NCI-H2196 treated with DMSO at 0.1 percent for 48 hours (cell line): ENCODE measurements at regions not wholly inside any gene's neighbourhood (a gene's known extent, or its start where the extent isn't known, plus 50 kb on each side); places are given as distances from the start of the nearest gene placed in this dataset.

ENCODE experiments used
- DNase-seq: peaks from one replicate; lab custom pipeline; 2025; ENCODE audit not compliant: unreplicated experiment; lab: John Stamatoyannopoulos, UW

DNA sequence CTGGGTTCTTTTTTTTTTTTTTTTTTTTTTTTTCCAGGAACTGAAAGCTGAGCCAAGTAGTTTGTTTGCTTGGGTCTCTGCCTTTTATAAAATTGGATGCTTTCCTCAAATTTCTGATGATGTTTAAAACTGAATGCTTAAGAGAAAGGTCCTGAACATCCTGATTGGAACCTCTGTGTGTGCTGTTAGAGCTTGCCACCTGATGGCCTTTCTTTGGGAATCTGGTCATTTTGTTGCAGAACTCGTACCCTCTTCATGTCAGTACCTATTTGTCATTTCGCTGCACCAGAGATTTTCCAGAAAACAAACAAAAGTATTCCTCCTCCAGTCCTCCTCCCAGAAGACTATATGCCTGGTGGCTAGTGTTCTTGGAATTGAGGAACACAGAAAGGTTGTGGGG, 81.2 kb upstream of the KLF12 start:
- DNase-seq = no peak

DNA sequence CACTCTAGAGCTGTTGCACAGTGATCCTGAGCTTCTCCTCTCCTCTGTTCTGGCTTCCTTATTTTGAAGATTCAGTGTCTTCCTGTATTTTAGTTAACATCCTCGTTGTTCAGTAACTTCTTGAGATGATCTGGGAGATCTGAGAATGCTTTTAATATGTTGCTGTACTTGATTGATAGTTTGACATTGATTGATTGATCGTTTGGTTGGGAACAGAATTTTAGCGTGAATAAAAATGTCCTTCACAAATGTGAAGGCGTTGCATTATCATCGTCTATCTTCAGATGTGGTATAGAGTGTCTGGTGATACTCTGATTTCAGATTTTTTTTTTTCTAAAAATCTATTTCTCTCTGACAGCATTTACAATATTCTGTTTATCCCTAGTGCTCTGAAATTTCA, 80.1 kb upstream of the KLF12 start:
- DNase-seq = no peak

DNA sequence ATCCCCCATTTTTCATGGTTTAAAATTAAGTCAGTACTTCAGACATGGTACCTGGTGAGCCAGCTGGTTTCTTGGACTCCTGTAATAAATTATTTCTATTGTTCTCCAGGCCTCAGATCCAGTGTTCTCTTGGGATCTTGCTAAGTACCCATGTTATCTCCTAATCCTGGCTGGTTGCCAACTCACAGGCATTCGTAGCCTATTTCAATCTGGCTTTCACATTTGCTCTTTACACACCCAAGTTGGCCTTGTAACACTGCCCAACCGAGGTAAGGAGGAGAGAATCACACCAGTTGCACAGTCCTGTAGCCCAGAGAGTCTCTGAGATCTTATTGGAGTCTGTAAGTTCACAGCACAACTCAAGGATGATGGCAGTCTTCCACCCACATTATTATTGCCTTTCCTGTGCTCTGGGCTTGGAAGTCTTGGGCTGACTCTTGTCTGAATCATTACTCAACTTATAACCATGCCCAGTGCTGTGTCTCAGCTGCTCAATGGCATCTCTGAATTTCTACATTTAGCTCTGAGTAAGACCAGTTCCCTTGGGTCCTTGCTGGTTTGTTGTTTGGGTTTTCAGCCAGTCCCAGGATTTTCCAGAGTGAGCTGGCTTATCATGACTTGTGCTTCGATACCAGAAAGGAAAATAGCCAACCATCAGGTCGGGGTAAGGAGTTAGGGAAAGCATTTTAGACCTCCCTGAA, 76.6 kb upstream of the KLF12 start:
- no peak for DNase-seq

DNA sequence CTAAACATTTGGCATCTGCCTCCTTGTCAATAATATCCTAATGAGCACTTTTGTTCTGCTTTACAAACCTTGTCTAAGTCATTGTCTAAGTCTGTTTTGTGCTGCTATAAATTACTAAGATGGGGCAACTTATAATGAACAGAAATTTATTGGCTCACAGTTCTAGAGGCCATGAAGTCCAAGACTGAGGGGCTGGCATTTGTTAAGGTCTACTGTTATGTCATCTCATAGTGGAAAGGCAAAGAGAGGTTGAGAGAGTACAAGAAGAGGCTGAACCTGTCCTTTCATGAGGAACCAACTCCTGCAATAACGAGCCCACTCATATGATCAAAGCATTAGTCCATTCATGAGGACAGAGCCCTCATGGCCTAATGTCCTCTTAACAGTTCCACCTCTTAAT, 72.7 kb upstream of the KLF12 start:
- no peak for DNase-seq

DNA sequence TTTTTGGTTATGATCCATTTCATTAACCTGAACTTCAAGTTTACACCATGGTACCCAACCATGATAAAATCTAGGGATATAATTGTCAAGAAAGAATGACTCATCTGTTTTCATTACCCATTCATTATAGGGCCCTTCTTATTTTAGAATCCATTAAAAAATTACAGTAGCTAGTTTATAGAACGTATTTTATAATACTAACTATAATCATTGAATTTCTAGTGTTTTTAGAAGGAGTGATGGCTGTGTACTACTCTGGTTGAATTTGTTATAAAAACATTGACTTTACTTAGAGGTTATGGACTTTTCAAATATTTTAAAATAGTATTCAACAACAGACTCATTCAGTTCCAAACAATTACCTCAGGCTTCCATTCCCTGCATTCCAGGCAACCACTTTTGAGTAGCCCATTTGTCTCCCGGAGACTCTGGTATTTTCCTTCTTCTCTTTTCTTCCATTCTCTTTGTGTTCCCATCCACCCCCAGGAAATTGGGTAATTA, 71.9 kb upstream of the KLF12 start:
- DNase-seq = no peak

DNA sequence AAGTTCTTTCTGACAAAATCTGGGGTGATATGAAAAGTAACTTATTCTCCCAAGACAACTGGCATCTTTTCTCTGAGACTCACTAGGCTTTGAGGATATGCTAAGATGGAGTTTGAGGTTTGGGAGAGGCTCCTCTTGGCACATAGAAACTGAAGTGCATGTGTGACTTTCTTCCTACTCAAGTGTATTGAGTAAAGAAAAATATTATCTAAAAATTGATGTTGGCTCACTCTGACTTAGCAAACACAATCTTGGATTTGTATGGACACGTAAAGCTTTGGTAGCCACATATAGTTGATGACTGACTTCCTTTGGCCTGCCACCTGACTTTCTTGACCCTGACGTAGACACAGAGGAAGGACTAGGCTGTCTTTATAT, 71.1 kb upstream of the KLF12 start:
- no peak for DNase-seq

DNA sequence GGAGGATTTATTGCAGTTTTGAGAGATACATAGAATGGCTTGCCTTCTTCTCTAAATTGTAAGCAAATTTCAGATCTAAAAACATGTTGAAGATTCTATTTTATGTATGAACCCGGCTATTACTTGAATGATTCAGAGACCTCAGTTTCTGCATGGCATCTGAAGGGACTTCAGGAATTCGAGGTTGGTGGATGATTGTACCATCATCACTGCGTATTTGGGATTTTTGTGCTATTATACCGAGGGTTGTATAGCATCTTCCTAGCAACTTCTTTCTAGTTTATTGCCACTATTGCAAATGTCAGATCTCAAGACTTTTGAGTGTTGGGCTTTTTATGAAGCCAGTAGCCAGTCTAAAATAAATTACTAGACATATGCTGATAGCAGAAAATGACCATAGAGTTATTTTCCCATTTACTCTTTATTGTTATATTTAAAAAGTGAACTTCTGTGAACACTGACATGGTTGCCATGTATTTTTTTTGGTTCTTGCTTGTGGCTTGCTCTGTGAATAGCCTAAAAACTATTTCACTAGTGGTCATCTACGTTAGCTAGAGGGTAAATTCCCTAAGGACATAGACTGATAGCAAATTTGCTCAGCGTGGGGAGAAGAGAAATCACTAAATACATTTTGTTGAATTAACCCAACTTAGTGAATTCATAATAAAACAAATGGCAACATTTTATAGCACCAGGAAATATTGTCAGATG, 70.6 kb upstream of the KLF12 start:
- no peak for DNase-seq

DNA sequence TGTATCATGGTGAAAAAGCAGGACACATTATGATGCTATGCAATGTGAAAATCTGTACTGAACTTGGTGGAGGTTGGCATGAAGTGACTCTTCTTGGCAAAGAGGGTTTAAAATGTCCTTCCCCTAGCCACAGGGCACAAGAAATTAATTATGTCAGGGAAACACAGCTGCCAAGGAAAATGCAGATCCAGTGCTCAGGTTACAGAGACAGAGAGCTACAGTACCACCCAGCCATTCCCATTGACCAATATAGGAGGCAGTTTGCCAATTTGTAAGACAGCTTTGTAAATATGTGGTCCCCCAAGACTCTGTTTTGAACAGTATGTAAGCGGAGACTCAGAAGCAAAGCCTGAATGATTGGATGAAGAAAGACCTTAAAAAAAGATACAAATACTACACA, 69.4 kb upstream of the KLF12 start:
- DNase-seq = no peak

DNA sequence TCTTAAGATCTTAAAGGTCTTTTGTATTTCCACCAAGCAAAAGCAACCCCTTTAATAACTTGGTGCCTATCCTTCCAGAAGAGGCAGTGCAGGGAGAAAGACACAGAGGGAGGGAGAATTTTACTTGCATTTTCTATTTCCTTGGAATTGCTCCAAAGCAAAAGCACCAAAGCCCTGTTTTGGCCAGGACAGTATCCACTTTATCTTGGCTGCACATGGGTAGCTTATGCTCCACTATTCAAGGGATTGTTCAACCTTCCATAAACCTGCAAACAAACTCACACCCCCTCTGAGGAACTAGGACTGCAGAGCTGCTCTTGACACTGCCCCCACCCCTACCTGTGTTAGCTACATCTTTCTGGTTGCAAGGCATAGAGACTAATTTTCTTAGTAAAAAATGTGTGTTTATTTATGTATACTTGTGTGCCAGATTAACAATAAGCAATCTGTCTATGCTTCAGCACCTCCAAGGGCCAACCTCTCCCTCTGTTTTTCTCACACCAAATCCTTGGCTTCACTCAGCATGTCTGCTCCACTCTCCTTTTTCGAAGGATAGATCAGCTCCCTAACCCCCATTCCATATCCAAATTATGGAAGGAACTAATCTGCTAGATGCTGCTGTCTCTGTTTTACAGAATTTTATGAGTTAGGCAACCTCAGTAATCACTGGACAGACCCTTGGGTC, 68.1 kb upstream of the KLF12 start:
- DNase-seq = no peak

DNA sequence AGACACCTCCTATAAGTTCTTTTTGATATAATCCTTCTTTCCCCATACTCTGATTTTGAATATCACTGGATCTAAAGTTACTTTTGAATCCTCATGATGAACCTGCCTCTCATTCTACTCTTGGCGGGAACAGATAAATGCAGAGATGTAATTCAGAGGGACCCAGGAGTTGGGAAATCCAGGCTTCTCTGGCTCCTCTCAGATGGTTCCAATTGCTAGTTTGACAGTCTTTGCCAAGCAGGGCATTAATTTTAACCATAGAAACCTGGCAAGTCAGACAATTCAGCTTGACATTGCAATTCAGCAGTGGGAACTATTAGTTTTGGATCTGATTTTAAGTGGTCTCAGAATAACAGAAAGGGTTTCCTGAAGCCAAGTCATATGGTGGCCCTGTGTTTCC, 67.3 kb upstream of the KLF12 start:
- DNase-seq = no peak

DNA sequence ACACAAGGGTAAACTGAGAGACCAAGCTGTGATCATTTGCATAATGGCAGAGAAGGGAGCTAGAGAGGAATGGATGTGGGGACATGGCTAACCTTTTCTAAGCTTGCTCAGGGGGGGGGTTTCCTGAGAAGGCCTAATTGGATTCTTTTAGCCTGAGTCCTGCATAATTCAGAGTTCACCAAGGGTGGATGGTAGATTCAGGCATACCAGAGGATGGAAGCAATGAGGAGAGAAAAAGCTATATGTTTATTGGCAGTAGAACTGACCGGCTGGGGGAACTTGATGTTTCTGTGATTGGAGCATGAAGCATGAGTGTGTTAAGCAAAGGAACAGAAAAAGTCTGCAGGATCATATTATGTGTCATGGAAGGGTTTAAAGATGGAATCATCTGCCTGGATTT, 65.9 kb upstream of the KLF12 start:
- DNase-seq = no peak

DNA sequence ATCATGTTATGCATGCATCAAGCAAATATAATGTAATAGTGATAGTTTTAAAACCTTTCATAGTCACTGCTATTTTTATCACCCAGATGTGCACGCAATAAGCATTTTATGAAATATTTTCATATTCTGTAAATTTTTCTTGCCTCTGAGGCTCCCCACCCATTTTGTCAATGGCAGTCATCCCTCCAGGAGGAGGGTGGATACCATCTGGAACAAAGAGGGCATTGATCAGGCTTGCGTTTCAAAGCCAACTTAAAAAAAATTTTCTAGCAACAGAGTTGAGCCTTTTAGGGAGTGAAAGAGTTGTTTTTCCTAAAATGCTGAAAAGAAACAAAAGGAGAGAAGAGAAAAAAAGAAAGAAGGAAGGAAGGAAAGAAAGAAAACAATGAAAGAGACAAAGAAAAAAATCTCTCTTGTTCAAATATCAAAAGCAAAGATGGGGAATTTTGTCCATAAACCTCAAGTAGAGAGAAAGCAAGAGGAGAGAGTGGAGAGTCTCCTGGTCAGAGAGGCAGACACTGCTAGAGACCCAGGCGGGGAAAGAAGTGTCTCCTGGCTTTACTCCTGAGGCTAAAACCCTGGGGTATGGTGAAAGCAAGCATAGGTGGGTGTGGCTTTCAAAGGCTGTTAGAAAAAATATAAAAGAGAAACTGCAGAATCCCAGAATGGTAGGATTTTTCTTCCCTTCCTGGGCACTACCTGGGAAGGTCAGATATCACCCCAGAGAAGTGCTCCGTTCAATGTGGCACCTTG, 63.6 kb upstream of the KLF12 start:
- DNase-seq = no peak

DNA sequence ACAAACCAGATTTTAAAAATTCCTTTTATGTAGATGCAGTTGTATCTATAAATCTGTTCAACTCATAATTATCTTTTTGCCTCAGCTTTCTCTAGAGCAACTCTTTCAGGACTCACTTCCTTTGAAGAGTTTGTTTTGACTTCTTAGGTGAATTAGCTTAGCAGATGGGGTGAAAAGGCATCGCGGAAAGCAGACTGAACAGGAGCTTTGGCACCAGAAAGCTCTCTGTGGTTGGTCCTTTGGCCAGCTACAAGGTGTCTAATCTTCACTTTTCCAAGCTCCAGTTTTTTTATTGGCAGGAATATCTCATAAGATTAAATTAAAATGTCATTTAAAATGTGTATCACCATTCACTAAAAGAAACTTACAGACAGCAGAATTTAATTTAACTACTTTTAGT, 60.6 kb upstream of the KLF12 start:
- DNase-seq = no peak

DNA sequence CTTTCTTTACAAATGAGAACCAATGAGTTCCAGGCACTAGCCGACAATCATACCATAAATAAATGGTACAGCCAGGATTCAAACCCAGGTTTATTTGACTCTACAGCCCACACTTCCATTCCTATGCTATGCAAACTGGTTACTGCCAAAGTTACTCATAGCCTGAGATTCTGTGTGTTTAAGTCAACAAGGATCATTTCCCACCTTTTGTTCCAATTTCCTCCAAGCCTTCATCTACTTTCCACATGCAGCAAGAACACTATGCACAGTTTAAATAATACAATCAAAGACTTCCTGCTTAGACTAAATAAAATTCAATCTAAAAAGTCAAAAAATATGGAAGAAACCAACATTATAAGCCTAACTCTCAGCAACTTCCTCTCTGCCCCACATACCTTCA, 59.2 kb upstream of the KLF12 start:
- no peak for DNase-seq

DNA sequence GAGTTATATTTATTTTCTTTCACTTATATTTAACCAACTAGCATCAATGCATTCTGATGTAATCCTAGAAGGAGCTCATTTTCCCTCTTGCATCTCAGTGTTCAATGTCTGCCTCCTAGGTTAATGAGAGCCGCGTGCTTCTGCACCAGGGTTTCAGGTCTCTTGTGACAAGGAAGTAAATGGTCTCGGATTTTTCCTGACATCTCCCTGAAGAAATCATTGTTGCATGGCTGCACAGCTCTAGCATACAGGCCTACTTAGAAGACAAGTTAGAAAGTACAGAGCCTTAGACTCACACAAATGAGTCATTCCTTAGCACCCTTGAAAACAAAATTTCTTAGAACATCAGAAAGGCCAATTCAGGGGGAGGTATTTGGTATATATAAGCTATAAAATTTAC, 57.2 kb upstream of the KLF12 start:
- no peak for DNase-seq

DNA sequence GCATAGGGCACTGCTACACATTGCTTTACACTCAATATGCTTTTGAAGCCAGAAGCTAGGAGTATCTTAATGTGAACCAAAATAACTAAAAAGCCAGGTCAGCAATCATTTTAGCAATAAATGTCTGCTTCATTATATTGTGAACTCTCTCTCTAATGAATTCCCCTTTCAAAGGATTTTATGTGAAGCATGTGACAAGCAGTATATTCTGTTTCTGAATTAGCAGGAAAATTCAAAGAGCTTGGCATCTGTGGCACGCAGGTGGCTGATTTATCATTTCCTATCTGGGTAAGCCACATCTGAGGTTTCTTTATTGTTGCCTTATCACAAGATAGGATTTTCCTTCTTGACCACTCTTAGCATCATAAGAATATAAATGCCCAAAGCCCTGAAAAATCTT, 56.8 kb upstream of the KLF12 start:
- DNase-seq = no peak

DNA sequence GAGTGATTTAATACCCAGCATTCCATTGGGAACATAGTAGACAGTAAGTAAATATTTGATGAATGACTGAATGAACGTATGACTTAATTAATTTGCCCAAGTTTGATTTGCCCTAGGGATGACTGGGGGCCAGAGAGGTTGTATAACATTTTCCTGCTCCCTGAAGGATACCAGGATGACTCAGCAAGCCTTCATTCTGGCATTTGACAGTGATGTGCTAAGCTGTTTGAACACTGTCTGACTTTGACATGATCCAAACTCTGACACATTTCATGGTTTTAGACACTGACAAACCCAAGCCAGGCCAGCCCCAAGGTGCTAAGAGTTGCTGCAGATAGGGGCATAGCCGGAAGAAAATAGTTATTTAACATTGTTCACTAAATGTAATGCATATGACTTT, 53.4 kb upstream of the KLF12 start:
- no peak for DNase-seq

DNA sequence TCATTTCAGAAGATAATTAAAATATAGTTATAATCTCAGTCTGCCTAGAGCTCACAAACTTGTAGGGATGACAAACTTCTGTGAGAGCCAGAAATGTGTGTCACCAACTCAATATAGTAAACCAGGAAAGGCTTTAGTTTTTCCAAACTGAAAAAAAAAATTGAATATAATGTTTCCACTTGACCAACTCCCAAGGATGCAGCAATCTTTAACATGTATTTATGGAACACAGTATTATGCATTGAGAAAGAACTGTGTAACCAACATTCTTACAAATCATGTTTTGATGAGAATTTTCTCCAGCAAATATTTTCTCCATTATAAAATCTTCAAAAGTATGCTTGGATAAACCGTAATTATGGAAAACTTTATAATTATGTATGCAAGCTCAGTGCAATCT, 50.1 kb upstream of the KLF12 start:
- DNase-seq = no peak
